ENCODE measurements at regions not wholly inside any gene's neighbourhood (a gene's known extent, or its start where the extent isn't known, plus 50 kb on each side); places are given as distances from the start of the nearest gene placed in this dataset.
"Not testable (repeated sequence)": the region's sequence is repeated elsewhere in the genome, so short reads cannot be mapped to it uniquely, and the experiment has no call there.

- Histone ChIP-seq H3K4me3 (ENCODE audit: low read length in 2 of 2) (no peak overlapping the region), H3K36me3 (ENCODE audit: insufficient read depth, low read length) (no peaks in the 10 kb centered on the region), H3K27me3 (ENCODE audit: insufficient read depth, low read length) (no peaks in the 10 kb centered on the region), H3K27ac (ENCODE audit: low read depth, low read length) (no peak overlapping the region), H3K9me3 (ENCODE audit: control insufficient read depth in 1 of 2, low read length in 2 of 2) (no peaks in the 10 kb centered on the region), H3K4me1 (ENCODE audit: insufficient read depth, low read length) (no peaks in the 10 kb centered on the region)
- peaks cover 0 to 9% (median under 1%) of the 10 kb centered on the region in 8 donors for H3K9me3 Mint-ChIP-seq
- no peaks in the 10 kb centered on the region for H3K36me3 Mint-ChIP-seq
- CTCF ChIA-PET (ENCODE audit: partially characterized antibody) = no interaction called here
- H3K27ac Mint-ChIP-seq = no peak overlapping the region
- peaks cover 4 to 6% of the 10 kb centered on the region in 2 donors for H3K27me3 Mint-ChIP-seq
- no peaks in the 10 kb centered on the region for H3K4me1 Mint-ChIP-seq
- POLR2A ChIA-PET (ENCODE audit: partially characterized antibody) = no interaction called here
- DNase-seq = no peak
- no peak overlapping the region for H3K4me3 Mint-ChIP-seq
- intact Hi-C loops (cut with micrococcal nuclease) = no loop called here
Observed at GRCh38 chr12:25615119-25615518, 62.0 kb upstream of the LMNTD1 start.

GRCh38 chr12:25616286-25616685, 63.2 kb upstream of the LMNTD1 start:
- no peaks in the 10 kb centered on the region for H3K4me1 Mint-ChIP-seq
- no peaks in the 10 kb centered on the region for H3K36me3 Mint-ChIP-seq
- no peak overlapping the region for H3K4me3 Mint-ChIP-seq
- no peak overlapping the region for H3K27ac Mint-ChIP-seq
- H3K9me3 Mint-ChIP-seq = peaks cover 0 to 3% (median 0%) of the 10 kb centered on the region in 8 donors
- H3K27me3 Mint-ChIP-seq = peaks cover 1 to 2% of the 10 kb centered on the region in 2 donors
- Histone ChIP-seq H3K4me1 (ENCODE audit: insufficient read depth, low read length) (no peaks in the 10 kb centered on the region), H3K36me3 (ENCODE audit: insufficient read depth, low read length) (no peaks in the 10 kb centered on the region), H3K4me3 (ENCODE audit: low read length in 2 of 2) (no peak overlapping the region), H3K27me3 (ENCODE audit: insufficient read depth, low read length) (no peaks in the 10 kb centered on the region), H3K27ac (ENCODE audit: low read depth, low read length) (no peak overlapping the region), H3K9me3 (ENCODE audit: control insufficient read depth in 1 of 2, low read length in 2 of 2) (no peaks in the 10 kb centered on the region)
- intact Hi-C loops (cut with micrococcal nuclease) = no loop called here
- DNase-seq = no peak
- ChIA-PET CTCF (ENCODE audit: partially characterized antibody) (no interaction called here), POLR2A (ENCODE audit: partially characterized antibody) (no interaction called here)

GRCh38 chr12:25617991-25618390, 64.9 kb upstream of the LMNTD1 start:
- CTCF ChIA-PET (ENCODE audit: partially characterized antibody) = no interaction called here
- H3K27me3 Mint-ChIP-seq = peaks cover 0 to 2% of the 10 kb centered on the region in 2 donors
- no peak overlapping the region for H3K4me3 Mint-ChIP-seq
- H3K4me1 Mint-ChIP-seq = no peaks in the 10 kb centered on the region
- H3K36me3 Mint-ChIP-seq = no peaks in the 10 kb centered on the region
- Histone ChIP-seq H3K4me1 (ENCODE audit: insufficient read depth, low read length) (no peaks in the 10 kb centered on the region), H3K27ac (ENCODE audit: low read depth, low read length) (no peak overlapping the region), H3K27me3 (ENCODE audit: insufficient read depth, low read length) (no peaks in the 10 kb centered on the region), H3K9me3 (ENCODE audit: control insufficient read depth in 1 of 2, low read length in 2 of 2) (no peaks in the 10 kb centered on the region), H3K36me3 (ENCODE audit: insufficient read depth, low read length) (no peaks in the 10 kb centered on the region), H3K4me3 (ENCODE audit: low read length in 2 of 2) (no peak overlapping the region)
- POLR2A ChIA-PET (ENCODE audit: partially characterized antibody) = no interaction called here
- no peak for DNase-seq
- intact Hi-C loops (cut with micrococcal nuclease) = no loop called here
- no peak overlapping the region for H3K27ac Mint-ChIP-seq
- H3K9me3 Mint-ChIP-seq = peaks cover 0 to 5% (median 0%) of the 10 kb centered on the region in 8 donors

- POLR2A ChIA-PET (ENCODE audit: partially characterized antibody) = no interaction called here
Observed at GRCh38 chr12:25623816-25624215, 70.7 kb upstream of the LMNTD1 start.

GRCh38 chr12:25625146-25625545, 72.1 kb upstream of the LMNTD1 start:
- CTCF ChIA-PET (ENCODE audit: partially characterized antibody) = no interaction called here

More at GRCh38 chr12:25623816-25624215, 70.7 kb upstream of the LMNTD1 start:
- no peak for DNase-seq
- H3K36me3 Mint-ChIP-seq = no peaks in the 10 kb centered on the region
- CTCF ChIA-PET (ENCODE audit: partially characterized antibody) = no interaction called here
- no peaks in the 10 kb centered on the region for H3K4me1 Mint-ChIP-seq
- Histone ChIP-seq H3K9me3 (ENCODE audit: control insufficient read depth in 1 of 2, low read length in 2 of 2) (no peaks in the 10 kb centered on the region), H3K4me1 (ENCODE audit: insufficient read depth, low read length) (no peaks in the 10 kb centered on the region), H3K36me3 (ENCODE audit: insufficient read depth, low read length) (no peaks in the 10 kb centered on the region), H3K4me3 (ENCODE audit: low read length in 2 of 2) (no peak overlapping the region), H3K27ac (ENCODE audit: low read depth, low read length) (no peak overlapping the region), H3K27me3 (ENCODE audit: insufficient read depth, low read length) (no peaks in the 10 kb centered on the region)
- no peak overlapping the region for H3K4me3 Mint-ChIP-seq
- peaks cover 0 to 4% (median under 1%) of the 10 kb centered on the region in 8 donors for H3K9me3 Mint-ChIP-seq
- no peaks in the 10 kb centered on the region for H3K27me3 Mint-ChIP-seq
- intact Hi-C loops (cut with micrococcal nuclease) = no loop called here
- no peak overlapping the region for H3K27ac Mint-ChIP-seq

GRCh38 chr12:25629341-25629740, 76.3 kb upstream of the LMNTD1 start:
- POLR2A ChIA-PET (ENCODE audit: partially characterized antibody) = no interaction called here
- peaks cover 0 to 2% of the 10 kb centered on the region in 2 donors for H3K27me3 Mint-ChIP-seq
- no peak for DNase-seq
- CTCF ChIA-PET (ENCODE audit: partially characterized antibody) = no interaction called here
- H3K36me3 Mint-ChIP-seq = no peaks in the 10 kb centered on the region
- peaks cover 0 to 15% (median 0%) of the 10 kb centered on the region in 4 donors for H3K4me1 Mint-ChIP-seq
- Histone ChIP-seq H3K4me1 (ENCODE audit: insufficient read depth, low read length) (no peaks in the 10 kb centered on the region), H3K9me3 (ENCODE audit: control insufficient read depth in 1 of 2, low read length in 2 of 2) (no peaks in the 10 kb centered on the region), H3K36me3 (ENCODE audit: insufficient read depth, low read length) (no peaks in the 10 kb centered on the region), H3K27me3 (ENCODE audit: insufficient read depth, low read length) (no peaks in the 10 kb centered on the region), H3K27ac (ENCODE audit: low read depth, low read length) (no peak overlapping the region), H3K4me3 (ENCODE audit: low read length in 2 of 2) (no peak overlapping the region)
- peaks cover 0 to 6% (median 0%) of the 10 kb centered on the region in 8 donors for H3K9me3 Mint-ChIP-seq
- intact Hi-C loops (cut with micrococcal nuclease) = no loop called here
- H3K4me3 Mint-ChIP-seq = no peak overlapping the region
- no peak overlapping the region for H3K27ac Mint-ChIP-seq

More at GRCh38 chr12:25625146-25625545, 72.1 kb upstream of the LMNTD1 start:
- peaks cover 0 to 4% (median 2%) of the 10 kb centered on the region in 8 donors for H3K9me3 Mint-ChIP-seq
- intact Hi-C loops (cut with micrococcal nuclease) = no loop called here
- H3K36me3 Mint-ChIP-seq = no peaks in the 10 kb centered on the region
- no peaks in the 10 kb centered on the region for H3K4me1 Mint-ChIP-seq
- Histone ChIP-seq H3K27ac (ENCODE audit: low read depth, low read length) (no peak overlapping the region), H3K9me3 (ENCODE audit: control insufficient read depth in 1 of 2, low read length in 2 of 2) (no peaks in the 10 kb centered on the region), H3K36me3 (ENCODE audit: insufficient read depth, low read length) (no peaks in the 10 kb centered on the region), H3K4me1 (ENCODE audit: insufficient read depth, low read length) (no peaks in the 10 kb centered on the region), H3K4me3 (ENCODE audit: low read length in 2 of 2) (no peak overlapping the region), H3K27me3 (ENCODE audit: insufficient read depth, low read length) (no peaks in the 10 kb centered on the region)
- POLR2A ChIA-PET (ENCODE audit: partially characterized antibody) = no interaction called here
- no peak for DNase-seq
- H3K27ac Mint-ChIP-seq = no peak overlapping the region
- no peaks in the 10 kb centered on the region for H3K27me3 Mint-ChIP-seq
- H3K4me3 Mint-ChIP-seq = no peak overlapping the region

GRCh38 chr12:25630735-25631515, 77.8 kb upstream of the LMNTD1 start:
- H3K9me3 ChIP-seq (ENCODE audit: control insufficient read depth in 1 of 2, low read length in 2 of 2); H3K36me3 Mint-ChIP-seq; H3K27me3 ChIP-seq (ENCODE audit: insufficient read depth, low read length); H3K27ac Mint-ChIP-seq; H3K9me3 Mint-ChIP-seq; POLR2A ChIA-PET (ENCODE audit: partially characterized antibody); intact Hi-C loops (cut with micrococcal nuclease); H3K27me3 Mint-ChIP-seq; H3K4me3 ChIP-seq (ENCODE audit: low read length in 2 of 2); H3K27ac ChIP-seq (ENCODE audit: low read depth, low read length); H3K36me3 ChIP-seq (ENCODE audit: insufficient read depth, low read length); CTCF ChIA-PET (ENCODE audit: partially characterized antibody); DNase-seq; H3K4me1 ChIP-seq (ENCODE audit: insufficient read depth, low read length): not testable (repeated sequence)
- H3K4me3 Mint-ChIP-seq = peak overlapping the region in 1 of 8 donors; percentile 52
- peaks cover 0 to 15% (median 0%) of the 10 kb centered on the region in 4 donors for H3K4me1 Mint-ChIP-seq
